ENCODE measurements at regions not wholly inside any gene's neighbourhood (a gene's known extent, or its start where the extent isn't known, plus 50 kb on each side); places are given as distances from the start of the nearest gene placed in this dataset.

DNA sequence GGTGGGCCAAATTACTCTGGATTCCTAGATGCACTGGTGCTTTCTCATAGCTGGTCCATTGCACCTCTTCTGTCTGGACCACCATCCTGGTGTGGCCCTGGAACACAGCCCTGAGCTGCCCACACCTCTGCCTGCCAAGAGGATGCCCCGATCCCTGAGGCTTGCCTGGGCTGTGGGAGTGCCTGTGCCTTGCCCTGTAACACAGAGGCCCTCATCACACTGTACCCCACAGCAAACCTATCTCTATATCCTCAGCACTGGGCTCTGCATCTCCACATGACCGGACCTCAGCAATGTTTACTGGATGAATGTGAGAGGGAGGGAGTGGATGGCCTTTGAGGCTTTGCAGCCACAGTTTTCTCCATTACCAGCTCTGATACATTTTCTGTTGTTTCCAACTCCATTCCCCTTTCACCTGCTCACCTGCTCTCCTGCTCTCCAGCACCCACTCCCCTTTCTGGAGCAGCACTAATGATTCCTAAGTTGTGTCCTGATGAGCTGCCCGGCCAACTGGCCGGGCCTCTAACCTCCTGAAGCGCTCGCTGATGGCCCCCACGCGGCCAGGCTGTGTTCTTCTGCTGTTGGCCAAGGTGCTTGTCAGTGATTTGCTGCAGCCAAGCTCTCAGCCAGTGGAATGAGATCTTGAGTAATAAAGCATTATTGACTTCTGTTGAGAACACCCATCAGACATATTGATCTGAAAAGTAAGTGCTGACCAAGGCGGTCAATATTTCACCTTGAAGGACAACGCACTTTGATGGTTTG lies 232.6 kb downstream of the TEX29 start:
- no peak overlapping the region for H2AFZ ChIP-seq (ENCODE audit: low read length)
- DNase-seq (ENCODE audit: low read depth in 2 of 2) = no peak
- no peak overlapping the region for H3K9ac ChIP-seq (ENCODE audit: insufficient read depth, low read length)
- H3K27ac ChIP-seq (ENCODE audit: insufficient read depth, low read length) = no peak overlapping the region
- no peak overlapping the region for H3K4me3 ChIP-seq (replicated peaks in 1 of 4; ENCODE audit: control extremely low read depth in 1 of 4, insufficient read depth in 1 of 4, low read depth in 3 of 4, low read length in 4 of 4)
- no peaks in the 10 kb centered on the region for H4K20me1 ChIP-seq (ENCODE audit: control insufficient read depth, extremely low read depth, insufficient read depth, low read length)
- H3K79me2 ChIP-seq (ENCODE audit: control insufficient read depth, insufficient read depth, low read length) = no peaks in the 10 kb centered on the region
- H3K36me3 ChIP-seq (ENCODE audit: control insufficient read depth, insufficient read depth, low read length) = no peaks in the 10 kb centered on the region
- H3K9me3 ChIP-seq (ENCODE audit: control insufficient read depth, insufficient read depth, low read depth, low read length) = no peaks in the 10 kb centered on the region
- H3K27me3 ChIP-seq (ENCODE audit: control insufficient read depth, insufficient read depth, low read length) = no peaks in the 10 kb centered on the region
- TF ChIP-seq CTCF (conservative IDR thresholded peaks at IDR 0.05 in 1 of 2, IDR thresholded peaks at IDR 0.05 in 1 of 2; ENCODE audit: low read depth in 1 of 2, low read length in 2 of 2) (no peak), EZH2 (IDR thresholded peaks at IDR 0.05; ENCODE audit: low read length, missing control alignments) (no peak)
- no peak overlapping the region for H3K4me2 ChIP-seq (ENCODE audit: extremely low read depth, insufficient read depth, low read length)
- no peaks in the 10 kb centered on the region for H3K4me1 ChIP-seq (ENCODE audit: control insufficient read depth, extremely low read depth, insufficient read depth, low read length)

- no peak overlapping the region for H3K27ac ChIP-seq (ENCODE audit: insufficient read depth, low read length)
- H3K4me2 ChIP-seq (ENCODE audit: extremely low read depth, insufficient read depth, low read length) = no peak overlapping the region
- no peaks in the 10 kb centered on the region for H3K4me1 ChIP-seq (ENCODE audit: control insufficient read depth, extremely low read depth, insufficient read depth, low read length)
- no peaks in the 10 kb centered on the region for H3K9me3 ChIP-seq (ENCODE audit: control insufficient read depth, insufficient read depth, low read depth, low read length)
- H4K20me1 ChIP-seq (ENCODE audit: control insufficient read depth, extremely low read depth, insufficient read depth, low read length) = no peaks in the 10 kb centered on the region
- H2AFZ ChIP-seq (ENCODE audit: low read length) = no peak overlapping the region
- no peak overlapping the region for H3K9ac ChIP-seq (ENCODE audit: insufficient read depth, low read length)
- H3K36me3 ChIP-seq (ENCODE audit: control insufficient read depth, insufficient read depth, low read length) = no peaks in the 10 kb centered on the region
- no peak for DNase-seq (ENCODE audit: low read depth in 2 of 2)
- TF ChIP-seq CTCF (conservative IDR thresholded peaks at IDR 0.05 in 1 of 2, IDR thresholded peaks at IDR 0.05 in 1 of 2; ENCODE audit: low read depth in 1 of 2, low read length in 2 of 2) (no peak), EZH2 (IDR thresholded peaks at IDR 0.05; ENCODE audit: low read length, missing control alignments) (no peak)
- H3K4me3 ChIP-seq (replicated peaks in 1 of 4; ENCODE audit: control extremely low read depth in 1 of 4, insufficient read depth in 1 of 4, low read depth in 3 of 4, low read length in 4 of 4) = no peak overlapping the region
- H3K27me3 ChIP-seq (ENCODE audit: control insufficient read depth, insufficient read depth, low read length) = no peaks in the 10 kb centered on the region
- no peaks in the 10 kb centered on the region for H3K79me2 ChIP-seq (ENCODE audit: control insufficient read depth, insufficient read depth, low read length)
Observed at GRCh38 chr13:111554539-111555267, 234.3 kb downstream of the TEX29 start.

DNA sequence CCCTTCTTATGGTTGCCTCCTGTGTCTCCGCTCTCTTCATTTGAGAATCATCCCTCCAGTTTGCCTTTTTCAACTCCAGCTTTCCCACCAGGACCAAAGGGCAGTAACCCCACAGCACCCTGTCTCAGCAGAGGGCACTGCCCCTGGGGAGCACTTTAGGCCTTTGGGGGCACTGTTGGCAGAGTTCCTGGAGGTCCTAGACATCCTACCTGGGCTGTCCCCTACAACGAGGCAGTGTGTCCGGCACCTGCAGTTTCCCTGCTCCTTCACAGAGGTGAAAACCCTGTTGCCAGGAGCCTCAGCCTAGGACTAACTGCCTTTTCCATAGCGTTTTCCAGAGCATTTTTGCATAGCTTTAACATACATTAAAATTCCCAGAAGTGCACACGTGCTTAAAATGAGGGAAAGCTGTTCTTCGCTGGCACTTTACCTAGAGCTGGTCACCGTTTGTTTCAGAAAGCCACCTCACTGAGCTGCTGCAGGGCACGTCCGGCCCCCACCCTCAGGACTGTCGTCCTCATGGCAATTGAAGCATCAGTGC lies 234.9 kb downstream of the TEX29 start:
- H3K36me3 ChIP-seq (ENCODE audit: control insufficient read depth, insufficient read depth, low read length) = no peaks in the 10 kb centered on the region
- no peaks in the 10 kb centered on the region for H3K4me1 ChIP-seq (ENCODE audit: control insufficient read depth, extremely low read depth, insufficient read depth, low read length)
- no peak overlapping the region for H2AFZ ChIP-seq (ENCODE audit: low read length)
- H3K9me3 ChIP-seq (ENCODE audit: control insufficient read depth, insufficient read depth, low read depth, low read length) = no peaks in the 10 kb centered on the region
- H3K27ac ChIP-seq (ENCODE audit: insufficient read depth, low read length) = no peak overlapping the region
- H3K9ac ChIP-seq (ENCODE audit: insufficient read depth, low read length) = no peak overlapping the region
- TF ChIP-seq EZH2 (IDR thresholded peaks at IDR 0.05; ENCODE audit: low read length, missing control alignments) (no peak), CTCF (conservative IDR thresholded peaks at IDR 0.05 in 1 of 2, IDR thresholded peaks at IDR 0.05 in 1 of 2; ENCODE audit: low read depth in 1 of 2, low read length in 2 of 2) (no peak)
- H3K4me3 ChIP-seq (replicated peaks in 1 of 4; ENCODE audit: control extremely low read depth in 1 of 4, insufficient read depth in 1 of 4, low read depth in 3 of 4, low read length in 4 of 4) = no peak overlapping the region
- no peak for DNase-seq (ENCODE audit: low read depth in 2 of 2)
- no peaks in the 10 kb centered on the region for H3K27me3 ChIP-seq (ENCODE audit: control insufficient read depth, insufficient read depth, low read length)
- H3K79me2 ChIP-seq (ENCODE audit: control insufficient read depth, insufficient read depth, low read length) = no peaks in the 10 kb centered on the region
- H4K20me1 ChIP-seq (ENCODE audit: control insufficient read depth, extremely low read depth, insufficient read depth, low read length) = no peaks in the 10 kb centered on the region
- no peak overlapping the region for H3K4me2 ChIP-seq (ENCODE audit: extremely low read depth, insufficient read depth, low read length)
